ENCODE measurements at regions not wholly inside any gene's neighbourhood (a gene's known extent, or its start where the extent isn't known, plus 50 kb on each side); places are given as distances from the start of the nearest gene placed in this dataset.
A peak's percentile ranks its signal among the peaks of the same experiment; 100 is the strongest.
"Not testable (repeated sequence)": the region's sequence is repeated elsewhere in the genome, so short reads cannot be mapped to it uniquely, and the experiment has no call there.

DNA sequence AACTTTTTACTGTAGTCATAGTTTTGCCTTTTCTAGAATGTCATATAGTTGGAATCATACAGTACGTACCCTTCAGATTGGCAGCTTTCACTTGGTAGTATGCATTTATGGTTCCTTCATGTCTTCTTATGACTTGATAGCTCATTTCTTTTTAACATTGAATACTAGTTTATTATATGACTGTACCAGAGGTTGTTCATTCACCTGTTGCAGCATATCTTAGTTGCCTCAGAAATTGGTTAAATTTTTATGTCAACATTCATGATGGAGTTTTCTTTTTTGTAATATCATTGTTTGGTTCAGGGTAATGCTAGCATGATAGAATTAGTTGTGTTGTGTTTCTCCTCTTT is 94.8 kb upstream of the CDK13 start:
- Histone ChIP-seq H3K27me3 (no peaks in the 10 kb centered on the region), H3K36me3 (no peaks in the 10 kb centered on the region), H3K4me3 (peak overlapping the region; percentile 18 to 38), H3K9me3 (no peaks in the 10 kb centered on the region), H3K27ac (no peak overlapping the region), H3K4me1 (no peaks in the 10 kb centered on the region)
- intact Hi-C loops (cut with DNase I), result no loop called here
- DNase-seq (ENCODE audit: extremely low spot score in 2 of 2), result no peak
- TF ChIP-seq POLR2A (IDR thresholded peaks at IDR 0.05) (no peak), POLR2AphosphoS5 (IDR thresholded peaks at IDR 0.05; ENCODE audit: insufficient read depth in 1 of 2, low read depth in 1 of 2) (no peak)
- TF ChIP-seq, protein P1, sequence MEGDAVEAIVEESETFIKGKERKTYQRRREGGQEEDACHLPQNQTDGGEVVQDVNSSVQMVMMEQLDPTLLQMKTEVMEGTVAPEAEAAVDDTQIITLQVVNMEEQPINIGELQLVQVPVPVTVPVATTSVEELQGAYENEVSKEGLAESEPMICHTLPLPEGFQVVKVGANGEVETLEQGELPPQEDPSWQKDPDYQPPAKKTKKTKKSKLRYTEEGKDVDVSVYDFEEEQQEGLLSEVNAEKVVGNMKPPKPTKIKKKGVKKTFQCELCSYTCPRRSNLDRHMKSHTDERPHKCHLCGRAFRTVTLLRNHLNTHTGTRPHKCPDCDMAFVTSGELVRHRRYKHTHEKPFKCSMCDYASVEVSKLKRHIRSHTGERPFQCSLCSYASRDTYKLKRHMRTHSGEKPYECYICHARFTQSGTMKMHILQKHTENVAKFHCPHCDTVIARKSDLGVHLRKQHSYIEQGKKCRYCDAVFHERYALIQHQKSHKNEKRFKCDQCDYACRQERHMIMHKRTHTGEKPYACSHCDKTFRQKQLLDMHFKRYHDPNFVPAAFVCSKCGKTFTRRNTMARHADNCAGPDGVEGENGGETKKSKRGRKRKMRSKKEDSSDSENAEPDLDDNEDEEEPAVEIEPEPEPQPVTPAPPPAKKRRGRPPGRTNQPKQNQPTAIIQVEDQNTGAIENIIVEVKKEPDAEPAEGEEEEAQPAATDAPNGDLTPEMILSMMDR (IDR thresholded peaks at IDR 0.05), result no peak

- intact Hi-C loops (cut with DNase I); DNase-seq (ENCODE audit: extremely low spot score in 2 of 2); H3K4me1 ChIP-seq: not testable (repeated sequence)
These were observed 86.3 kb upstream of the CDK13 start for GRCh38 chr7:39863675-39864322.

GRCh38 chr7:39869888-39870522 is 80.1 kb upstream of the CDK13 start:
- H3K9me3 ChIP-seq; H3K4me3 ChIP-seq; H3K36me3 ChIP-seq; H3K27ac ChIP-seq; H3K4me1 ChIP-seq; H3K27me3 ChIP-seq; intact Hi-C loops (cut with DNase I); DNase-seq (ENCODE audit: extremely low spot score in 2 of 2): not testable (repeated sequence)

More at GRCh38 chr7:39863675-39864322, 86.3 kb upstream of the CDK13 start:
- H3K4me3 ChIP-seq, H3K9me3 ChIP-seq, H3K36me3 ChIP-seq, H3K27me3 ChIP-seq, H3K27ac ChIP-seq: not testable (repeated sequence)

- H3K4me3 ChIP-seq; DNase-seq (ENCODE audit: extremely low spot score in 2 of 2); H3K27me3 ChIP-seq; H3K4me1 ChIP-seq; intact Hi-C loops (cut with DNase I); H3K9me3 ChIP-seq; H3K27ac ChIP-seq; H3K36me3 ChIP-seq: not testable (repeated sequence)
These were observed 78.4 kb upstream of the CDK13 start for GRCh38 chr7:39871610-39872009.

DNA sequence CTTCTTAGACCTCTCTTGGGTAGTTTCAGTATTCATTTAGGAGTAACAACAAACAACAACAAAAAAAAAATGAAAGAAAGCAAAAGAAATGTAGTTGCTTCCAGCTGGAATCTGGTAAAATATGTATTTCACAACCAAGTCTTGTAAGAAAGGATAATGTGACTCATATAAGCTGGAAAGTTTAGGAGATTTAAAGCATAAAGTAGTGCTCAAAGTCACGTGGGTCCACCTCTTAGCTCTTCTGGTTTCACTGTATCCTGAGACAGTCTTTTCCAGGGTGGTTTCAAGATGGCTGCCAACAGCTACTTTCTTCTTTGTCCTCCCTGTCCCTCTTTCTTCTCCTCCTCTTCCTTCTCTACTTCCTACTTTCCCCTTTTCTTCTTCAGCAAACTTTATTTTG is 69.5 kb upstream of the CDK13 start:
- no peak overlapping the region for H3K27ac ChIP-seq
- TF ChIP-seq POLR2A (IDR thresholded peaks at IDR 0.05), result no peak
- TF ChIP-seq, protein P1 (IDR thresholded peaks at IDR 0.05), result no peak
- no peak for TF ChIP-seq POLR2AphosphoS5 (IDR thresholded peaks at IDR 0.05; ENCODE audit: insufficient read depth in 1 of 2, low read depth in 1 of 2)
- intact Hi-C loops (cut with DNase I), result no loop called here
- H3K4me3 ChIP-seq, result no peak overlapping the region
- H3K9me3 ChIP-seq, result no peaks in the 10 kb centered on the region
- H3K36me3 ChIP-seq, result no peaks in the 10 kb centered on the region
- H3K4me1 ChIP-seq, result no peaks in the 10 kb centered on the region
- H3K27me3 ChIP-seq, result no peaks in the 10 kb centered on the region
- DNase-seq (ENCODE audit: extremely low spot score in 2 of 2), result no peak

DNA sequence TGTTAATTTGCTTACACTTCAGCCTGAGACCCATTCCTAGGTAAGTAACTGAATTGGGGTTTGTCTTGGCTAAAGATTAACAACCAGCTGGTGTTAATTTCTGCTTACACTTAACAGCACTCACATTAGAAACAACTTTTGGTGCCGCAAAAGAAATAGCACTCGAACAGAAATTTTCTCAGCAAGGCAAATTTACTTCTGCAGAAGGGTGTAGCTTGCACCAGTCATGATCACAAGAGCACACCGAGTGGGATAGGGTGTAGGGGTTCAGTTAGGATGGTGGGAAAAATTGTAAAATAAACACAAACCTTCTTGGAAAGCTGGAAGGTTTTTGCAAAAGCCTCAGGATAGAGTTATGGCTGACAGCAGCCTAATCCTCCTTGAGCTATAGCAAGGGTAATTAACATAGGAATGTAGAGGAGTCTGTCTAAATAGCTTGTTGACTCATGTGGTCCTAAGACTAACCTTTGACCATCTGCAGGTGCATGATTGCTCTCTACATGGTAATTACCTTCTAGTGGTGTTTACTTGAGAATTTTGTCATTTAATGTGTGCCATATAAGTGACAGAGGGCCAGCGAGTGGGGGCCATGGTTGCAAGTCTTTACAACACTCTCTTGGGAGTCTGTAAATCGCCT is 67.8 kb upstream of the CDK13 start:
- H3K36me3 ChIP-seq, result no peaks in the 10 kb centered on the region
- H3K9me3 ChIP-seq, result no peaks in the 10 kb centered on the region
- H3K27ac ChIP-seq, result no peak overlapping the region
- DNase-seq (ENCODE audit: extremely low spot score in 2 of 2), result no peak
- no peaks in the 10 kb centered on the region for H3K27me3 ChIP-seq
- H3K4me1 ChIP-seq, result no peaks in the 10 kb centered on the region
- intact Hi-C loops (cut with DNase I), result no loop called here
- no peak for TF ChIP-seq POLR2AphosphoS5 (IDR thresholded peaks at IDR 0.05; ENCODE audit: insufficient read depth in 1 of 2, low read depth in 1 of 2)
- TF ChIP-seq, protein P1 (IDR thresholded peaks at IDR 0.05), result no peak
- no peak for TF ChIP-seq POLR2A (IDR thresholded peaks at IDR 0.05)
- H3K4me3 ChIP-seq, result no peak overlapping the region

All from vagina (tissue), 2 donors.